ENCODE measurements at regions not wholly inside any gene's neighbourhood (a gene's known extent, or its start where the extent isn't known, plus 50 kb on each side); places are given as distances from the start of the nearest gene placed in this dataset.

- TF ChIP-seq POLR2AphosphoS5 (IDR thresholded peaks at IDR 0.05), result no peak
- TF ChIP-seq, protein P1, sequence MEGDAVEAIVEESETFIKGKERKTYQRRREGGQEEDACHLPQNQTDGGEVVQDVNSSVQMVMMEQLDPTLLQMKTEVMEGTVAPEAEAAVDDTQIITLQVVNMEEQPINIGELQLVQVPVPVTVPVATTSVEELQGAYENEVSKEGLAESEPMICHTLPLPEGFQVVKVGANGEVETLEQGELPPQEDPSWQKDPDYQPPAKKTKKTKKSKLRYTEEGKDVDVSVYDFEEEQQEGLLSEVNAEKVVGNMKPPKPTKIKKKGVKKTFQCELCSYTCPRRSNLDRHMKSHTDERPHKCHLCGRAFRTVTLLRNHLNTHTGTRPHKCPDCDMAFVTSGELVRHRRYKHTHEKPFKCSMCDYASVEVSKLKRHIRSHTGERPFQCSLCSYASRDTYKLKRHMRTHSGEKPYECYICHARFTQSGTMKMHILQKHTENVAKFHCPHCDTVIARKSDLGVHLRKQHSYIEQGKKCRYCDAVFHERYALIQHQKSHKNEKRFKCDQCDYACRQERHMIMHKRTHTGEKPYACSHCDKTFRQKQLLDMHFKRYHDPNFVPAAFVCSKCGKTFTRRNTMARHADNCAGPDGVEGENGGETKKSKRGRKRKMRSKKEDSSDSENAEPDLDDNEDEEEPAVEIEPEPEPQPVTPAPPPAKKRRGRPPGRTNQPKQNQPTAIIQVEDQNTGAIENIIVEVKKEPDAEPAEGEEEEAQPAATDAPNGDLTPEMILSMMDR (IDR thresholded peaks at IDR 0.05), result no peak
These were observed 102.9 kb upstream of the RAD23B start for GRCh38 chr9:107180206-107180605.

Data from sigmoid colon (tissue), 4 donors.